HG03432 (cell line): ENCODE measurements at regions not wholly inside any gene's neighbourhood (a gene's known extent, or its start where the extent isn't known, plus 50 kb on each side); places are given as distances from the start of the nearest gene placed in this dataset.

Experiments
- ATAC-seq: cut with Tn5 transposase; IDR thresholded peaks from one replicate; pipeline ENCODE4 v1.9.1; 2021; ENCODE audit warnings: mild to moderate bottlenecking, moderate library complexity; ENCODE audit not compliant: unreplicated experiment

DNA sequence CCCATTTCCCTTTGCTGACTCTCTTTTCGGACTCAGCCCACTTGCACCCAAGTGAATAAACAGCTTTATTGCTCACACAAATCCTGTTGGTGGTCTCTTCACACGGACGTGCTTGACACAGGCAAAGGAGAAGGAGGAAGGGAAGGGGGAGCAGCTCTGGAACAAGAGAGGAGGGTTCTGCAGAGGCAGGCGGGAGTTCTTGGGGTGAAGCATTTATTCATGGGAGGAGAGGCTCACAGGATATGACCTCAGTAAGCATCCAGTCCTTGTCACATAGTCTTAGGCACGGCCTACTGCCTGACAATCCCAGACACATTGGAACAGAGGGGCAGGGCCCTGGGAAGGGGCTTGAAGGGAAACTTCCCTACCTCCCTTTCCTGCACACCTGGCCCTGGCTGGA, 171.7 kb upstream of the HS6ST1 start:
- ATAC-seq: no peak

DNA sequence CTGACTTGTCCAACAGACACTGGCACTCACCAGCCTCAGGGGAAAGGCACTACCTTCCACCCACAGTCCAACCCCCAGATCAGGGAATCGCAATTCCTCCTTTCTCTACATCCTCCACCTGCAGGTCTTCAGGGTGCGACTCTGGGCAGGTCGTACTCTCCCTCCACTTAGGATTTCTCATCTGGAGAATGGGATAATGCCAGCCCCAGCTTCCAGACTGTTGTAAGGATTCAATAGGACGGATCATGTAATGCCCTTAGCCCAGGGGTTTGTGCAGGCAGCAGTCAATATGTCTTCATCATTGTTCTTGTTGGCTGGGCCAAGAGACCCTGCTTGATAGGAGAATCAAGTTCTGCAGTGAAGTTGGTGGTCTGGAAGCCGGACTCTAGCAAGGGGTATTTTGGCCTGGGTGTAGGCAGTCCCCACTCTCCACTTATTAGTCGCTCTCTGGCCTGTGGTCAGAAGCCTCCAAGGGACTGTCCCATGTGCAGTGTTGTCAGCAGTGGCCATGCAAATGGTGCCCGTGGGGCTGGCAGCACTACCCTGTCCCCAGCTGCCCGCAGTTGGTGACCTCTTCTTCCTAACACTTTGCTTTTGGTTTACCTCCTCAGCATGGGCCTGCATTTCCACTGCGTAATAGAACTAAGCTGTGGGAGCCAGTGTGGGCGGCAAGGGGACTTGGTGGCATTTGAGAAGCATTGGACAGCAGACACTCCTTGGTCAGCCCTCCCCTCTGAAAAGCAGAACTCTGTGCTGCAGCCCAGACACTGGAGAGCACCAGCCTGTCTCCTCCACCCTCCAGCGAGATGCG, 172.4 kb upstream of the HS6ST1 start:
- no peak for ATAC-seq

DNA sequence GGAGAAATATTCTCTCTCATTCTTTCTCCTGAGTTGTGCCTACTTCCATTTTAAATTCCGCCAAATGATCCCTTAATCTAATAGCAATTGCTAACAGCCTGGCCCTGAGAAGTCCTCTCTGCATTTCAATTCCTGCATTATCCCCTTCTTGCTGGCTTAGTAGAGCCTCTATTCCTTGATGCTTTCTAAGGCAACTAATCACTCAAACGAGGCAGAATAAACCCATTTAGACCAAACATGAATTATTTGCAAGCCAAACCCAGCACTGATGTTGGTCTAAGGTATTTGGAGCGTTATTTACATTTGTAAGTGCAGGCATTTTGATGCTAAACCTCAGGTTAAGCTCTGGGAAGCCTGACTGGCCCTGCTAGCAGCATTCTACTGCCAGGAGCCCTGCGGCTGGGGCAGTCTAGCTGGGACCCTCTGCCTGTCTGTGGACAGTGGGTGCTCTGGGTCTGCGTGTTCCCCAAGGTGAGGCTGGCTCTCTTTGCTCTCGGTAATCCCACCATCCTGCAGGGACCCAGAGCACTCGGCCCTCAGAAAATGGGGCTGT, 173.1 kb upstream of the HS6ST1 start:
- ATAC-seq: no peak

DNA sequence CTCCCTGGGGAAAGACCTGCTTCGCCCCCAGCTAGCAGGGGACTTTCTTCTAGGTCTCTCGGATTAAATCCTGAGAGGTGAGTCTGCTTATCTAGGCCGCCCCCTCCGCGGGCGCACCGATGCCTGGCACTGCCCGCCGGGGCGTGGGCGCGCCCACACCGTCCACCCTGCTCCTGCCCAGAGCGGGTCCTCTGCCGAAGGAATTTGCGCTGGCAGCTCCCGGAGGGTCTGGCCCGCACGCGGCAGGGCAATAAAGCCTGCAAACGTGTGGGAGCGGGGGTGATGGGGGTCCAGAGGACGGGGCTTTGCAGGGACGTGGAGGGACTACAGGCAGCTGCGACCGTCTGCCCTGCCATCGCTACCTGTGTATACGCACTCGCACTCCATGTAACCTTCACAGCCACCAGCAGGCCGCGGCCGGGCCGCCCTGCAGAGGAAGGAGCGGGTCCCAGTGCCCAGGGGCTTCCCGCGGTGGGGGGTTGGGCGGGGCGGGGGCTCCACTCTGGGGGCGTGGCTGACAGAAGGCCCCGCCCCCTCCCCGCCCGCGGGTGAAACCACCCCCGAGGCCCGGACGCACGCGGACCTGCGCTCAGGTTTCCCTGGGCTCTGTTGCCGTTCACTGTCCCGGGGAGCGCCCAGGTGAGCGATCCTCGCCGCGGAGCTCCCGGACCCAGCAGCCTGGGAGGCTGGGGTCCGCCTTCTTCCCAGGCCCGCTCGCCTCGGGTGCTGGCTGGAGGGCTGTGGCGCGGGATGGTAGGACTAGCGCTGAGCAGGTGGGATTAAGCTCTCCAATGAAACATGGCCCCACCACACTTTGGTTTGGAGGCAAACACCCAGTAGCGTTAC, 174.5 kb upstream of the HS6ST1 start:
- no peak for ATAC-seq

DNA sequence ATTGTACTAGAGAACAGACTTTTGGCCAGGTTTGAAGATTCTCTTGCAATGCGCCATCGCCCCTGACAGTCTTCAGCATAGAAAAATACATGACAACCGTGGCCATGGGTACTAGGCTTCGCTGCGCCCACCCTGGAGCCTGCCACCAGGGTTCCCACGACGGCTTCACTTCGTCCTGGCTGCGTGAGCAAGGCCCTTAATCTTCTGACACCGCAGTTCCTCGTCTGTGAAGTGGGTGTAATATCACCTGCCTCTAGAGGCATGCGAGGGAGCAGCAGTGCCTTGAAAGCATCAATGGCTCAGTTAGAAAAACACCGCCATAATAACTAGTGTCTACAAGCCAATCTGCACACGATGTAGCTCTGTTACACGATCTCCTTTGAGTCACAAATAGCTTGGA, 175.2 kb upstream of the HS6ST1 start:
- no peak for ATAC-seq

DNA sequence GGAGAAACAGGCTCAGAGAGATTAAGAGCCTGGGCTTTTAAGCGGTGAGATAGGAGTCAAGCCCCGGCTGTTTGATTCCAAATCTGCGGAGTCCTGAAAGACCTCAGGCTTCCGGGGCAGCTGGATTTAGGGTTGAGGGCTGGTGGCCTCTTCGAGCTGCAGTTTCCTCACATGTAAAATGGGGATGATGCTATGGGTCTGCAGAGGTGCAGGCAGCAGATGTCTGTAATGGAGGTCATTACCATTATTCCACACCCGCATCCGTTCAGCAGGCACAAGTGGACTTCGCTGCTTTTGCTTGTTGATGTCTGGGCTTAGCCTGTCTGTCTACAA, 175.6 kb upstream of the HS6ST1 start:
- ATAC-seq: no peak

DNA sequence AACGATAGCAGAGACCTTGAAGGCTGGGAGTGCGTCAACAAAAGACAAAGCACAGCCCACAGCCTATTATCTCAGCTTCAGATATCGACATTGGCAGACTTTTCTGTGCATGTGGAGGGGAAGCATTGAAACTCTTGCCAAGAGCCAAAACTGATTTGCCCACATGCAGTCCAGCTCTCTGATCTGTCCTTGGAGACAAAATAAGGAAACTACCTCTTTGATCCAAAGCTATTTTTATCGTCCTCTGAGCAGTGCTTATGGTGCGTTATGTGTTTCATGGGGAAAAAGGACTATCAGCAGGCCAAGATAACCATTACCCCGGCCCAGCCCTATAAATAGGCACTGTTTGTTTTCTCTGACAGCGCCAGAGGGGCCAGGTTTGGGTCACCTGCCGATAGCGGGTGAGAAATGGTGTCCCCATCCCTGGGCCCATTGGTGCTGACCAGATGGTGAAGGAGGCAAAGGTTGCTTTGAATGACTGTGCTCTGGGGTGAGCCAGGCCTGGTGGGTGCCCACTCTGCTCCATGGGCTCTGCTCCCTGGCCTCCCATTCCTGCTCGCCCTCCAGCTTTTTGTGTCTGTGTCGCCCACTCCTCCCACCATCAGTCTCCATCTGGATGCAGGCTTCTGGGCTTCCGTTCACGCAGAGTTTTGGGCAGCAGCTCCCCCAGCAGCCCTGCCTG, 176.1 kb upstream of the HS6ST1 start:
- no peak for ATAC-seq

DNA sequence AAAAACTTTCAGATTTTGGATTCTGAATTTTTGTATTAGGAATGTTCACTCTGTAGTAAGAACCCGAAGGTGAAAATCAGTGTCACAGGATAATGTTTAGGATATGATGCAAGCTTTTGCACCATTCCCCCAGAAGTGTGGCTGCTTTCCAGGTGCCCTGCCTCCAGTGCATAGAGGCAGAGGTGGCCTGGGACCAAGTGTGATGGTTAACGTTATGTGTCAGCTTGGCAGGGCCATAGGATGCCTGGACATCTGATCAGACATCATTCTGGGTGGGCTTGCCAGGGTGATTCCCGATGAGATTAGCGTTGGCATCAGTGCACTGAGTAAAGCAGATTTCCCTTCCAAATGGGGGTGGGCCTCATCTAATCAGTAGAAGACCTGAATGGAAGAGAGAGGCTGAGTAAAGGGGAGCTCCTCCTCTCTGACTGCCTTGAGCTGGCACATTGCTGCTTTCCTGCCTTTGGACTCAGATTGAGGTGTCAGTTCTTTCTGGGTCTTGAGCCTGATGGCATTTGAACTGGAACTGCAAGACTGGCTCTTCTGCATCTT, 177.4 kb upstream of the HS6ST1 start:
- no peak for ATAC-seq

DNA sequence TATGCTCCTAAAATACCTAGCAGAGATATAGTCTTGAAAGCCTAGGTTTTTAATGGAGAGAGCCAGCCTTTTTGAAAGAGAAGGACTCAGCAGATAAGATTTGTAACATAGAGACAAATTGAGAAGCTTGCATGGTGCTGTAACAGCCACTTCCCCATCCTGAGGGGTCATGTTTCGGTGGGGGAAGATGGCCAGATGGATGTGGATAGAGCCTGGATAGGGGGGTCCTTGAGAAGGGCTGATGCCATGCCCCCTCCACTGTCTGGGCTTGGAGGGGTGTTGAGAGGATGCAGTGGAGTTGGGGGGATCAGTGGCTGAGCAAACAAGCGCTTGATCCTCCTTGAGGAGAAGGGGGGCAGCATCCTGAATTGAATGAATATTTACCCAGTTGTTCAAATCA, 178.0 kb upstream of the HS6ST1 start:
- ATAC-seq: no peak

DNA sequence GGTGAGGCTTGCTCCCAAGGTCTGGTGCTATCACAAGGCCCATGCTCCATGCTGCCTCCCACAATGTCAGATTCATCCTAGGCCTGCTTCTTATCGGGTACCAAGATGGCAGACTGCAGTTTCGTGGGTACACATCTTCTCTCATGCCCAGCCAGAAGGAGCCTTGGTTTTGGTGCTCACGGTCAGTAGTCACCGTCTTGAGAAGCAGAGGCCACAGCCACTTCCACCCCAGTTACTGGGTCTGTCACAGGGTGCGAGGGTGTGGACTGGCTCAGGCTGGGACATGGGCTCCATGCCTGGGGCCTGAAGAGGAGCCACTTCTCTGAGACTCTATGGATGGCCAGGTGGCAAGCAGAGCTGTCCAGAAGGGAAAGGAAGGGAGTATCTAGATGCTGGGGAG, 178.8 kb upstream of the HS6ST1 start:
- ATAC-seq: no peak

DNA sequence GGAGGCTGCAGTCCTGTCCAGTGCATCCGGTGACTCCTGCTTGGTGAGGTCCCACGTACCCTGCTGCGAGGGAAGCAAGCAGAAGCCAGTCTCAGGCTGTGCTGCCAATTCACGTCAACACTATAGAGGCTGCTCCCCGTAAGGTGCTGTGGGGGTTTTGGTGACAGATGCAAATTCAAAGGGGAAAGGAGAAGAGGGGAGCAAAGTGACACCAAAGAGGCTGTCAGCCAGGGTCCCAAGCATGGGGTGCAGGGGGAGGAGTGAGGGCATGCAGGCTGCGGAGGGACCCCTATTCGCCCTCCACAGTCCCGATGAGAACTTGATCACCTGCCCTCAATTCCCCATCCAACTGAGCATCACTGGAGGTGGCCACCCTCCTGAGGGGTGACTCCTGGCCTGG, 179.4 kb upstream of the HS6ST1 start:
- no peak for ATAC-seq

DNA sequence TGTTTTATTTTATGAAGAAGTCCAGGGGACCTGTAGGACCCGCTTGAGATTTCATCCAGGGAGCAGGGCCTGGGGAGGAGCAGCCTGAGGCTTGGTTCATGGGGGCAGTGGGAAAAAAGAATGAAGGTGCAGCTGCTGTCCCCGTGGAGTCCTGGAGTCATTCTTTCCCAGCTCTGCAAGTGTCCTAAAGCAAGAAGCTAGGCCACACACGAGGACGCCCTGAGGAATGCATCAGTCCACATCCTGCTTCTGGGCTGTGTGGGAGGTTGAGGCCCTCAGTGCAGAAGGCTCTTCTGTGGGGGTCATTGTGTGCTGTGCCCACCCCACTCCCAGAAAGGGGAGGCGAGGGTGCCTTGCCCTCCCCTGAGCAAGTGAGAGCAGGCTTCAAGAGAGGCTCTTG, 179.9 kb upstream of the HS6ST1 start:
- no peak for ATAC-seq

DNA sequence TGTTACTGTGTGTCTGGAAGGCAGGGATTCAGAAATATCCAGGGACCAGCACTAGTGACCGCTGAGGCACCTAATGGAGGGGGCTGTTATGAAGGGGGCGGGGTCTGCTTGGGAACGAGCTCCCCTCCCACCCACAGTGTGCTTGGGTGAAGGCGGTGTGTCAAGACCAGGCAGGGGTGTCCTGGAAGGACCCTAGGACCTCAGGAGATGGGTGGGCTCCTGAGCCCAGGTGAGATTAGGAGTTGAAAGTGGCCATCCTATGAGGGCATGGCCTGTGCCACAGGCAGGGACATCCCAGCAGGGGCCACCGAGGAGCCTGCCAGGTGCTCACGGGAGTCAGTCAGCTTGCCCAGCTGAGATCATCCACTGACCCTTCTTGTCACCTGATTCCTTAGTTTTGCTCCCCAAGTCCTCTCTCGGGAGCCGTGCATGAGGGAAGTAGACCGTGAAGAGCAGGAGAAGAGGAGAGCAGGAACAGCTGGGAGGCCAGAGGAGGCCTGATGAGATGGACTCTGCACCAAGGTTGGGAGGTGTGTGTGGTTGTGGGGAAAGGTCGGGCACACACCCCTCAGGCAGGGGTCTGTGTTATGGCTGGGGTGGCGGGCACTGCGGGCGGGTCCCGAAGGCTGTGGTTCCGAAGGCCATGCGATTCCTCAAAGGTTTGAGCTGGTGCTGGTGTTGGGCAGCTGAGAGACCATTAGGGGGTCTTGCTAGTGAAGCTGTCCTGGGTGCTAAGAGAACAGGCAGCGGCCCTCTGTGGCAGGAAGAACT, 180.9 kb upstream of the HS6ST1 start:
- no peak for ATAC-seq

DNA sequence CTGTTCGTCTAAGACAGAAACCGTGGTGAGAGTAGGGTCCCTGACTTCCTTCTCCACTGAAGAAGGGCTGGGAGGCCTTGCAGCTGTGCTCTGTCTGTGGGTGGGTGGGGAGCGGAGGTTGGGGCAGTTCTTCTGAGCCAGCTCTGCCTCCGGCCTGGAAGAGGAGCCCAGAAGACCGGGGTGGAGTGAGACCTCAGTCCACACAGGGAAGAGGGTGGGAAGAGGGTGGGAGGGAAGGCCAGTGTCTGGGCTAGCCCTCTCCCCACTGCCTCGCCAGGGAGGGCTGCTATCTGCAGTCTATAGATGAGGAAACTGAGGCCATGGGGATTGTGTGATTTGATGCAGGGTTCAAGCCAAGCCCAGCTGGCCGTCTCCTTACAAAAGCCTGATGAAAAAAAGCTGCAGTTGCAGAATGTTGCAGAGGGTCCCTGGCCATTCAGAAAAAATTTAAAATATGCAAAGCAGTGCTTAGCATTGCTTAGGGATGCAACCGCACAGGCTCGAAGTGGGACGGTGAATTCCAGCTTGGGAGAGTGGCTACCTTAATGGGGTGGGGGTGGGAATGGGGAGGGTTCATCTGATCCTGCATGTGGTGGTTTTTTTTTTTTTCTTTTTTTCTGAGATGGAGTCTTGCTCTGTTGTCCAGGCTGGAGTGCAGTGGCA, 181.6 kb upstream of the HS6ST1 start:
- no peak for ATAC-seq

DNA sequence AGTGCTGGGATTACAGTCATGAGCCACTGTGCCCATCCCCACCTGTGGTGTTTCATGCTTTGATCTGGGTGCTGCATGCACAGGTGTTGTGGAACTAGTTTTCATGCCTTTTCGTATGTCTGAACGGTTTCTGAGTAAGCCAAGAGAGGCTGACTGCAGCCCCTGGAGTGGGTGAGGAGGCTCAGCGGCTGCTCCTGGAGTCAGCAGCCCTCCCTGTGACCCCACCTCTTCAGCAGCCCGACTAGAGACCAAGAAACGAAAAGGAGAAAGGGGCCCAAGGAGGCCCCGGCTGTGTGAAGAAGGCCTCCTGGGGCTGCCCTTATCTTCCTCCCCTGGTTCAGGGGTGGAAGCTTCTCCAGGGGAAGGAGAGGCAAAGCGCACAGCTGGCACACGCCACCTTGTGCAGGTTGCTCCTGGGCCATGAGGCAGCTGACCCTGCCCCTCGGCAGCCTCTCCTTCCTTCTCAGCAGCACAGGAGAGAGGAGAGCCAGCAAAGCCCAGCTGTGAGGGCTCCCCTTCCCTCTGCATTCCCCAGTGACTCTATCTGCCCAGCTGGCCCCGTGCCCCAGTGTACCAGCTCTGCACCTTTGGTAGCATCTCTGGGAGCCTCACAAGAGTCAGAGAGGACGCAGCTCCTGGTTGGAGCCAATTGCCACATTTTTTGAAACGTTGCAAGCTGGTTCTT, 182.5 kb upstream of the HS6ST1 start:
- no peak for ATAC-seq

DNA sequence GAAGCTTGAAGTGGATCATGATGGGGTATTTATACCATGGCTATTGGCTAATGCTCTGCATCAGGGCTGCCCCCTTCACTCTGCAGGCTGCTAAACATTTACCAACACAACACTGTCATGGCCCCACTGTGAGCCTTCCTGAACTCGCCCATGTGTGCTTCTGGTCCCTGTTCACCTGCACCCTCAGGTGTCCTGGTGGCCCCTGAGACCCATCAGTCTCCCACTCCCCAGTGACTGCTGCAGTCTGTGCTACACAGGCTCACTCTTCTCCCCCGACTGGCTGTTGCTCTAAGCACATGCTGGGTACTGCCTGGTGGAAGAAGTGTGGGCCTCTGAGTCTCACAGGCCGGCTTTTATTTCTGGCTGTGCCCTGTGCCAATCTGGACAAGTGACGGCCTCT, 183.0 kb upstream of the HS6ST1 start:
- no peak for ATAC-seq

DNA sequence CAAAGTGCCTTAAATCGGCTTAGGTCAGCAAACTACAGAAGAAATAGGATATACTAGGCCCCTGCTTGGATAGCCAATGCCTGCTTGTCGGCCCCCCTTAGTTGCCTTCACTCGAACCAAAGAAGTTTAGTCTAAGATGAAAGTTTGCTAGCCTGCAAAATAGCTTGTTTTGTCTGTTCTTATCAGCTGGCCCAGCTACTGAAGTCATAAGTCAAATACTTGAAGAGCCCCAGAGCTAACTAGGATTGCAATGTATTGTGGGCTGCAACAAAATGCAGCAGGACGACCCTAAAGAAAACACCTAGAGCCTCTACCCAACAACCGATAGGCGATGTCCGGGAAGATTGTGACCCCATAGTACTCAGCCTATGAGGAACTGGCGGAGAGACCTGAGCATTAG, 183.5 kb upstream of the HS6ST1 start:
- ATAC-seq: no peak

DNA sequence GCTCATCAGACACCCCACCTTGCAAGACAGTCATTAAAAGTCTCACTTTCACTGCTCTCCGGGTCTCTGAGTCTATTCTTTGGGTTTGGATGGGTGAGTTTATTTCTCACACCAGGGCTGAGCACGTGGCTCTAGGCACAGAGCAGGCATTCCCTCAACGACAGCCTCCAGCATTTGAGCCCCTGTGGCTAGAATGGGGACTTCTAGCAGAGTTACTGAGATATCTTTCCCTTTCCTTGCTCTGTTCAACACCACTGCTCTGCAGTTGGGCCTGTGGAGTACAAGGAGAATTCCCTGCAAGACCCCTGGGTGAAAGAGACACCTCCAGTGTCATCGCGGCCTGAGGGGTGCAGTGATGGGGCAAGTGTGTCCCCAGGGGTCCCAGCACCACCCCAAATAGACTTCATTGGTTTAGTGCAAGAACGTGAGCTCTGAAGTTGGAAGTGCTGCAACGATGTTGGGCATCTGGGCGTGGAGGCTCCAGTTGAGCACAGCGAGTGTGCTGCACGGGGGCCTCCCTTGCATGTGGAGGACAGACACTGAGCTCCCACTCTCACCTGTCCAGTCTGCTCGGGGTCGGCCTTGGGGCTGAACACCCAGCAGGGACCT, 184.1 kb upstream of the HS6ST1 start:
- no peak for ATAC-seq
